NT2/D1 (cell line): ENCODE measurements at regions not wholly inside any gene's neighbourhood (a gene's known extent, or its start where the extent isn't known, plus 50 kb on each side); places are given as distances from the start of the nearest gene placed in this dataset.
A peak's percentile ranks its signal among the peaks of the same experiment; 100 is the strongest.
"Not testable (repeated sequence)": the region's sequence is repeated elsewhere in the genome, so short reads cannot be mapped to it uniquely, and the experiment has no call there.

ENCODE experiments used
- DNase-seq: peaks from one replicate; pipeline ENCODE4 v3.0.0-alpha.2; 2011; ENCODE audit warnings: low read depth, low spot score
- H3K27me3 ChIP-seq: 2 replicates; pipeline ENCODE4 v1.6.0; 2011; ENCODE audit warnings: mild to moderate bottlenecking; ENCODE audit not compliant: insufficient read length, insufficient read depth
- H3K36me3 ChIP-seq: 2 replicates; pipeline ENCODE4 v1.6.1; 2011; ENCODE audit warnings: mild to moderate bottlenecking, low read length, mixed read lengths; ENCODE audit not compliant: insufficient read depth, insufficient read length
- H3K4me1 ChIP-seq: 2 replicates; pipeline ENCODE4 v1.5.1; 2011; ENCODE audit not compliant: insufficient read depth, insufficient read length
- H3K4me3 ChIP-seq: 2 replicates; pipeline ENCODE4 v1.5.1; 2011; ENCODE audit warnings: low read depth; ENCODE audit not compliant: insufficient read length
- H3K9ac ChIP-seq: 2 replicates; pipeline ENCODE4 v1.6.0; 2011; ENCODE audit warnings: low read depth; ENCODE audit not compliant: insufficient read length
- H3K9me3 ChIP-seq: 2 replicates; pipeline ENCODE4 v1.5.1; 2011; ENCODE audit warnings: mild to moderate bottlenecking, low read length; ENCODE audit not compliant: insufficient read depth
- SUZ12 ChIP-seq: IDR thresholded peaks from 2 replicates; pipeline ENCODE4 v1.6.1; 2011; ENCODE audit not compliant: insufficient read length, insufficient read depth; ENCODE audit errors: extremely low read depth
- YY1 ChIP-seq: IDR thresholded peaks from 2 replicates; pipeline ENCODE4 v1.6.1; 2011; ENCODE audit not compliant: insufficient read length, insufficient read depth
- ZNF274 ChIP-seq: IDR thresholded peaks from 2 replicates; pipeline ENCODE4 v1.6.1; 2011; ENCODE audit warnings: mild to moderate bottlenecking, low read depth, low read length

DNA sequence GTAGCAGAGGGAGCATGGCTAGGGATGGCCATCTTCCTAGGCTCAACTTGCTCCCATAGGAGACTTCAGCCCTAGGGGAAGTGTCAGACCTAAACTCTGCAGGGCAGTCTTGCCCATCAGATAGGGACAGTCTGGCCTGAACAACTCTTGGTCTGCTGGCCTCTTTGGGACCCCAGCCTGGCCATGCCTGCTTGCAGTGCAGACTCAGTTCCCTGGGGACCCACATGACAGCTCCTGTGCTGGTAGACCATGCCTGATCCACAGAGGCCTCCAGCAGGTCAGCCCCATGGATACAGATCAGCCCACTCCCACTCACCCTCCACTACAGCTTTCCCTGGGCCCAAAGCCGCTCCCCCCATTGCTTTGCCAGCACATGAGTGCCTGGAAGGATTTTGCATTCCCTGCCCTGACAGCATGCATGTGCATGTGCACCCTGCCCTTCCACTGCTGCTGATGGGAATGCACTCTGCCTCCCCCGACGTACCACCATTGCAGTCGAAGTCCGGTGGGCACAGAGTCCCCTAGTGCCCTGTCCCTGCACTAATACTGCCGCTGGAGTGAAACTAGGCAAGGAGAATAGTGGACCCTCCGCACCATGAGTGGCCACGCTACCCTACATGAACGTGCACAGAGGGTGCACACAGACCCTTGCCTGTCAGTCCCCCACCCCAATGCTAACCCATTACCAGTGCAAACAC is 841.4 kb downstream of the FSCB start:
- no peak for TF ChIP-seq YY1
- H3K36me3 ChIP-seq = no peaks in the 10 kb centered on the region
- no peaks in the 10 kb centered on the region for H3K9me3 ChIP-seq
- H3K4me3 ChIP-seq = no peak overlapping the region
- no peaks in the 10 kb centered on the region for H3K27me3 ChIP-seq
- H3K4me1 ChIP-seq = no peaks in the 10 kb centered on the region
- DNase-seq = no peak
- H3K9ac ChIP-seq = no peak overlapping the region

DNA sequence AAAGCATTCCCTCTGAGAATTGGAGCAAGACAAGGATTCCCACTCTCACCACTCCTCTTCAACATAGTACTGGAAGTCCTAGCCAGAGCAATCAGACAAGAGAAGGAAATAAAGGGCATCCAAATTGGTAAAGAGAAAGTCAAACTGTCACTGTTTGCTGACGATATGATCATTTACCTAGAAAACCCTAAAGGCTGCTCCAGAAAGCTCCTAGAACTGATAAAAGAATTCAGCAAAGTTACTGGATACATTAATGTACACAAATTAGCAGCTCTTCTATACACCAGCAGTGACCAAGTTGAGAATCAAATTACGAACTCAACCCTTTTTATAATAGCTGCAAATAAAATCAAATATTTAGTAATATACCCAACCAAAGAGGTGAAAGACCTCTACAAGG is 851.9 kb downstream of the FSCB start:
- not testable (repeated sequence) for H3K36me3 ChIP-seq, H3K9me3 ChIP-seq, H3K4me3 ChIP-seq, H3K4me1 ChIP-seq, DNase-seq, H3K27me3 ChIP-seq, H3K9ac ChIP-seq

DNA sequence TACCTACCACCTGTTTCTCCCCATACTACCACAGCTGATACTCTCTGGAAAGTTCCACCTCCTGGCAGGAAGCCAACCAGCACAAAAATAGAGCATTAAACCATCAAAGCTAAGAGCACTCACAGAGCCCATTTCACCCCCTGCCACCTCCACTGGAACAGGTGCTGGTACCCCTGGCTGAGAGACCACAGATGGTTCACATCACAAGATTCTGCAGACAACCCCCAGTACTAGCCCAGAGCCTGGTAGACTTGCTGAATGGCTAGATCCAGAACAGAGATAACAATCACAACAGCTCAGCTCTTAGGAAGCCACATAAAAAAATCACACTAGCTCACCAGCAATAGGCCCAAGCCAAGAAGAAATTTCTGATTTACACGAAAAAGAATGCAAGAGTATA is 855.2 kb downstream of the FSCB start:
- Histone ChIP-seq H3K9ac (no peak overlapping the region), H3K27me3 (no peaks in the 10 kb centered on the region), H3K9me3 (no peaks in the 10 kb centered on the region), H3K36me3 (no peaks in the 10 kb centered on the region), H3K4me3 (no peak overlapping the region), H3K4me1 (no peaks in the 10 kb centered on the region)
- TF ChIP-seq ZNF274 (no peak), SUZ12 (no peak), YY1 (no peak)
- DNase-seq = no peak

DNA sequence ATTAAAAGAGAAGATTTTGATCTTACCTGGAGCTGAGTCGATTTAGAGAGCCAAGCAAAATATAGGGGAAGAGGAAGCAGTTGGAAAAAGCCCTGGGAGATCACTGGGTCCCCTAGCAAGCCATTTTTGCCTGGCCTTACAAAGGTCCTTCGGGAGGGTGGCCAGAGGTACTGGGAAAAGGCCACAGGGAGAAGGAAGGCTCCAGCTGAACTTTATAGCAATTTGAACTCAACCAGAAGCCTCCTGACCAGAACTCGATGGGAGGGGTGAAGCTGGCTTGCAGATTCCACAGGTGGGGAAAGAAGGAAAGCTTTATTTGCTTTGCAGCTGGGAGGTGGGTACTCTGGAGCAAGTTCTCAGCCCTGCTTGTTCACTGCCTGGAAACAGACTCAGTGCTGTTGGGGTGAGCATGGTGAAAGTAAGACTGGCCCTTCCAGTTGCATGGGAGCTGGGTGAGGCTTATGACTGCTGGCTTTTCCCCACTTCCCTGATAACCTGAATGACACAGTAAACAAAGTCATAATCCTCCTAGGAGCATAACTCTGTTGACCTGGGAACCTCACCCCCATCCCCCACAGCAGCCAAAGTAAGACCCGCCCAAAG is 855.8 kb downstream of the FSCB start:
- TF ChIP-seq ZNF274 (no peak), YY1 (no peak), SUZ12 (no peak)
- H3K9ac ChIP-seq = no peak overlapping the region
- H3K4me1 ChIP-seq = no peaks in the 10 kb centered on the region
- no peaks in the 10 kb centered on the region for H3K9me3 ChIP-seq
- no peaks in the 10 kb centered on the region for H3K36me3 ChIP-seq
- DNase-seq = no peak
- H3K27me3 ChIP-seq = no peaks in the 10 kb centered on the region
- H3K4me3 ChIP-seq = no peak overlapping the region

DNA sequence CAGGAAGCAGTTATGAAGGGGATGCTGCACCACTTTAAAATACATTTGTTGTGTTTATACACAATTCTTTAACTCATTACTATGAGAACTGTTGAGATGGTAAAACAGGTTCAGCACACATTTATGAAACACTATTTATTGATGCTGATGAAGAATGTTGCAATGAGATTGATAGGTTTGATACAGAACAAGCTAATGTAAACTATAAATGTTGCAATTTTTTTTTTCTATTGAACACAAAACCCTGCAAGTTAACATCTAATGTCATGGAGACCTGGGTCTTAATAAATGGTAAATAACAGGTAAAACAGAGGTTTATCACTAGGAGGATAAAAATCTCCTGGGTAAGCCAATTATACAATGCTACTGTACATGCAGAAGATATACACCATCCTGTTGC is 857.6 kb downstream of the FSCB start:
- Histone ChIP-seq H3K9ac (no peak overlapping the region), H3K4me3 (no peak overlapping the region), H3K9me3 (no peaks in the 10 kb centered on the region), H3K36me3 (no peaks in the 10 kb centered on the region), H3K4me1 (no peaks in the 10 kb centered on the region), H3K27me3 (no peaks in the 10 kb centered on the region)
- TF ChIP-seq SUZ12 = no peak
- no peak for TF ChIP-seq ZNF274
- no peak for TF ChIP-seq YY1
- no peak for DNase-seq

DNA sequence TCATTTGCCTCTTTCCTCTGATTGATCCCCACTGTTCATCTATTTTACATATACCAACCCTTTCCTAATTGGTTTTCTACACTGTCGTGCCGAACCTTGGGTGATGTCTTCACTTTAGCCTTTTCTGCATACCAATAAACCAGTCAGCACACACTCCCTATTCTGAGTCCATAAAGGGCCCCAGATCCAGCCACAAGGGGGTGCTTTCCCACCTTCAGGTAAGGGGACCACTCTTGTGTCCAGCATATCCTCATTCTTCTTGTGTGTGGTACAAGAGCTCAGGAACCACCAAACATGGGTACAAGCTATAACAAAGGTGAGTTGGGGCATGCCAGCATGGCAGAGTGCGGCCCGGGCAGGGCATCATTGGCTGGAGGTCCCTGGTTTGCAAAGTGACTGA is 859.8 kb downstream of the FSCB start:
- H3K9ac ChIP-seq = no peak overlapping the region
- no peaks in the 10 kb centered on the region for H3K4me1 ChIP-seq
- peak; percentile 0 for DNase-seq
- H3K36me3 ChIP-seq = no peaks in the 10 kb centered on the region
- TF ChIP-seq SUZ12 (no peak), ZNF274 (no peak), YY1 (no peak)
- H3K9me3 ChIP-seq = no peaks in the 10 kb centered on the region
- no peak overlapping the region for H3K4me3 ChIP-seq
- H3K27me3 ChIP-seq = no peaks in the 10 kb centered on the region

DNA sequence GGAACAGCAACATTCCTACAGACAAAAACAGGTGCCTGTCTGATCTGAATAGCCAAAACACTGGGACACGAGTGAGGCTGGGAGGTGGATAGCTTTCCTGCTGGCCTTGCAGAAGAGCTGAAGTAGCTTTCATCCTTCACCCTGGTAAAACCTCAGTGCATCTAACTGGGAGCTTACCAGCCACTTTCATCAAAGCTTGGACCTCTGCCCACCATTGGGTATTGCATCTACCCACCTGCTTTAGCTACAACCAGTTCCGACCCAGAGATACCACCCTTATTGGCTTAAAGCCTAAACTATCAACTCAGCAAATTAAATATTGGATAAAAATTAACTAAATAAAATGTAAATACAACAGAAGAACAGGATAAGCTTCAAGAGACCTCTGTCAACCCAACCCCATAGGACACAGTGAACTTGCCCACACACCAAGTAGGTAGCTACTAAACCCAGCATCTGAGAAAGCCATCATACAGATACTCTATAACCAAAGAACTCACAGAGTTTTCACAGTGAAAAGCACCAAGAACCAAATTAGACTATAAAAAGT is 866.3 kb downstream of the FSCB start:
- no peaks in the 10 kb centered on the region for H3K27me3 ChIP-seq
- H3K4me1 ChIP-seq = no peaks in the 10 kb centered on the region
- DNase-seq = no peak
- no peak overlapping the region for H3K4me3 ChIP-seq
- no peaks in the 10 kb centered on the region for H3K9me3 ChIP-seq
- no peaks in the 10 kb centered on the region for H3K36me3 ChIP-seq
- TF ChIP-seq ZNF274 (no peak), YY1 (no peak), SUZ12 (no peak)
- no peak overlapping the region for H3K9ac ChIP-seq

DNA sequence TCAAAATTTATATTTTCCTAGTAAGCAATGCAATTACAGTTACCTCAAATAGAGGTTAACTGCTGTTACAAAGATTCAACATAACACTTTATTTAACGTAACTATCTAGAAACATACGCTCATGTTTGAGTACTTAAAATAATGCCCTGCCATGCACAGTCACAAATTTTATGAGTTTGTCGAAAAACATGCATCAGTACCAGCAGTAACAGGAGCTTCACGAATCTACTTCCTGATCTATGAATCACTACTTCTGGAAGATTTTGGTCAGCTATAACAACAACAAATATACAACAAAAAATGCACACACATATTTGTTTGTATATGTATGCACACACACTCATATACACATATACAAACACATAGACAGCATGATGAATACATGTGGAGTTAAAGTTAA is 881.8 kb downstream of the FSCB start:
- Histone ChIP-seq H3K27me3 (no peaks in the 10 kb centered on the region), H3K4me1 (no peaks in the 10 kb centered on the region)
- TF ChIP-seq SUZ12 (no peak), YY1 (no peak), ZNF274 (no peak)

More for the DNA sequence above, 881.8 kb downstream of the FSCB start:
- Histone ChIP-seq H3K36me3 (no peaks in the 10 kb centered on the region), H3K9ac (no peak overlapping the region), H3K9me3 (no peaks in the 10 kb centered on the region), H3K4me3 (no peak overlapping the region)
- DNase-seq = no peak
